ENCODE measurements at regions not wholly inside any gene's neighbourhood (a gene's known extent, or its start where the extent isn't known, plus 50 kb on each side); places are given as distances from the start of the nearest gene placed in this dataset.

DNA sequence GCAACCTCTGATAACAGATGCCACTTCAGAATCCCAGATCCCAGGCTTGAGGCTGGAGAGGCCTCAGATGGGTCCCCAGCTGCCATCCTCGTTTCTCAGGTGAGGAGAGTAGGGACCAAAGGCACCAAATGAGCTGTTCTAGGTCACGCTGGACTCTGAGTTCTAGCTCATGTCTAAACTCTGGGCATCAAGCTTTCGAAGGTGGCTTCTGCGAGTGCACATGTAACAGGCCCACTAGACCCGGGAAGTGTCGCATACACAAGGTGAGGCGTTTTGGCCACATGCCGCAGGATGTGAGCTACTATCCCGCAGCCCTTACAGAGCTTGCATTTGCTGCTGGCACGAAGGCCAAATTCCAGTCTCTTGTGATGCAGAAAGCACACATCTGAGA lies 355.1 kb upstream of the SHH start:
- H3K79me1 ChIP-seq (ENCODE audit: low read depth, low read length), result no peaks in the 10 kb centered on the region
- no peak overlapping the region for H2BK12ac ChIP-seq (ENCODE audit: low read length)
- no peak overlapping the region for H3K18ac ChIP-seq (ENCODE audit: low read length)
- no peak overlapping the region for H3K4ac ChIP-seq (ENCODE audit: low read length)
- H3K14ac ChIP-seq (ENCODE audit: low read length), result no peak overlapping the region
- H2BK15ac ChIP-seq (ENCODE audit: low read length), result no peak overlapping the region
- no peak overlapping the region for H2BK120ac ChIP-seq (ENCODE audit: low read depth, low read length)
- H3K36me3 ChIP-seq (replicated peaks in 1 of 2; ENCODE audit: control insufficient read depth in 2 of 2, insufficient read depth in 2 of 2, low read length in 2 of 2), result no peaks in the 10 kb centered on the region
- H4K91ac ChIP-seq (ENCODE audit: low read depth, low read length, poor library complexity), result no peak overlapping the region
- H4K8ac ChIP-seq (ENCODE audit: low read depth, low read length), result no peak overlapping the region
- H3K27ac ChIP-seq (replicated peaks; ENCODE audit: low read length), result no peak overlapping the region
- H2AFZ ChIP-seq (ENCODE audit: low read length), result no peak overlapping the region
- no peak overlapping the region for H2BK5ac ChIP-seq (ENCODE audit: low read length)
- DNase-seq (ENCODE audit: low spot score), result no peak
- no peak overlapping the region for H3K9ac ChIP-seq (ENCODE audit: low read depth, low read length, poor library complexity)
- WGBS, 2 donors (ENCODE audit: extremely low coverage in 2 of 2, insufficient read length in 2 of 2, insufficient replicate concordance in 1 of 2), result no CpG with 5 or more reads among the region's 10 CpGs
- H3K4me3 ChIP-seq (ENCODE audit: low read length in 2 of 2), result no peak overlapping the region
- H3K4me2 ChIP-seq (ENCODE audit: insufficient read depth, low read length, poor library complexity, severe bottlenecking), result no peak overlapping the region
- H3K4me1 ChIP-seq (ENCODE audit: control insufficient read depth in 2 of 2, insufficient read depth in 1 of 2, low read depth in 1 of 2, low read length in 2 of 2), result peaks cover 0 to 2% of the 10 kb centered on the region in 2 donors
- no peaks in the 10 kb centered on the region for H3K27me3 ChIP-seq (ENCODE audit: control insufficient read depth in 3 of 3, insufficient read depth in 3 of 3, low read depth in 1 of 3, low read length in 3 of 3)
- H2AK5ac ChIP-seq (ENCODE audit: low read depth, low read length), result no peak overlapping the region
- H3K23ac ChIP-seq (ENCODE audit: low read depth, low read length, poor library complexity), result no peak overlapping the region
- H3K9me3 ChIP-seq (replicated peaks in 1 of 2; ENCODE audit: control insufficient read depth in 2 of 2, insufficient read depth in 1 of 2, low read depth in 1 of 2, low read length in 2 of 2), result no peaks in the 10 kb centered on the region

DNA sequence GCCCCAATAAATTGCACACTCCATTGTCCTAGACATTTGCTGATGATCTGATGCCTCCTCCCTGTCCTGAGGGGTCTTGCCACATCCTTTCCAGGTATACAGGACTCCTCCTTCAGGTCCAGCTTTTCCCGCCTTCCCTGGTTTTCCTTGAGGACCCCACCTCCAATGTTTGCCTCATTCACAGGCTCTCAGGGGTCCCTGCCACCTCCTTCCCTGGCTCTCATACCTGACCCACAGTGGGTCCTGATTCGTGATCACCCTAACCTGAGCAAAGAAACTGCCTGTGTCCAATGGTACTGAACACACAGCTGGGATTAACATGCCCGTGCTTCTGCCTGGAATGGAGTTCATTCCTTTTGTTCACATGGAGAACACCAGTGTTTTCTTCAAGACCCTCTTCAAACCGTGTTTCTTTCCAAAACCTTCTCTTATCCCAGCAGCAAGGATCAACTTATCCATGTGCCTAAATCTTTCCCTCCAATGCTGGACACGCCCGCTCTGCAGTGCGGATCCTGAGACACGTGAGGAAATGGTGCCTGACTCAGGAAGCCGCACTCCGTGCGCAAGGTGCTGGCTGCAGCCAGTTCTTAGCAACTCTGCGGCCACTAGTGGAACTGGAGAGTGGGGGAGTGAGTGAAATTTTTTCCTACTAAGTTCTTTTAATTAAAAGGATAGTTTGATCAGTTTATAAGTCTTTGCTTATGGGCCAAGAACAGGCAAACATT lies 354.6 kb upstream of the SHH start:
- Histone ChIP-seq H3K9me3 (replicated peaks in 1 of 2; ENCODE audit: control insufficient read depth in 2 of 2, insufficient read depth in 1 of 2, low read depth in 1 of 2, low read length in 2 of 2) (no peaks in the 10 kb centered on the region), H2AK5ac (ENCODE audit: low read depth, low read length) (no peak overlapping the region), H3K27me3 (ENCODE audit: control insufficient read depth in 3 of 3, insufficient read depth in 3 of 3, low read depth in 1 of 3, low read length in 3 of 3) (no peaks in the 10 kb centered on the region), H2BK5ac (ENCODE audit: low read length) (no peak overlapping the region), H3K79me1 (ENCODE audit: low read depth, low read length) (no peaks in the 10 kb centered on the region), H3K36me3 (replicated peaks in 1 of 2; ENCODE audit: control insufficient read depth in 2 of 2, insufficient read depth in 2 of 2, low read length in 2 of 2) (no peaks in the 10 kb centered on the region), H3K4me3 (ENCODE audit: low read length in 2 of 2) (no peak overlapping the region), H4K91ac (ENCODE audit: low read depth, low read length, poor library complexity) (no peak overlapping the region), H2BK15ac (ENCODE audit: low read length) (no peak overlapping the region), H3K9ac (ENCODE audit: low read depth, low read length, poor library complexity) (no peak overlapping the region), H3K14ac (ENCODE audit: low read length) (no peak overlapping the region), H3K4ac (ENCODE audit: low read length) (no peak overlapping the region), H2BK120ac (ENCODE audit: low read depth, low read length) (no peak overlapping the region), H2AFZ (ENCODE audit: low read length) (no peak overlapping the region), H4K8ac (ENCODE audit: low read depth, low read length) (no peak overlapping the region), H3K4me2 (ENCODE audit: insufficient read depth, low read length, poor library complexity, severe bottlenecking) (no peak overlapping the region), H3K23ac (ENCODE audit: low read depth, low read length, poor library complexity) (no peak overlapping the region), H3K27ac (replicated peaks; ENCODE audit: low read length) (no peak overlapping the region), H3K18ac (ENCODE audit: low read length) (no peak overlapping the region), H3K4me1 (ENCODE audit: control insufficient read depth in 2 of 2, insufficient read depth in 1 of 2, low read depth in 1 of 2, low read length in 2 of 2) (peaks cover 0 to 2% of the 10 kb centered on the region in 2 donors), H2BK12ac (ENCODE audit: low read length) (no peak overlapping the region)
- no peak for DNase-seq (ENCODE audit: low spot score)
- no CpG with 5 or more reads among the region's 12 CpGs for WGBS, 2 donors (ENCODE audit: extremely low coverage in 2 of 2, insufficient read length in 2 of 2, insufficient replicate concordance in 1 of 2)

DNA sequence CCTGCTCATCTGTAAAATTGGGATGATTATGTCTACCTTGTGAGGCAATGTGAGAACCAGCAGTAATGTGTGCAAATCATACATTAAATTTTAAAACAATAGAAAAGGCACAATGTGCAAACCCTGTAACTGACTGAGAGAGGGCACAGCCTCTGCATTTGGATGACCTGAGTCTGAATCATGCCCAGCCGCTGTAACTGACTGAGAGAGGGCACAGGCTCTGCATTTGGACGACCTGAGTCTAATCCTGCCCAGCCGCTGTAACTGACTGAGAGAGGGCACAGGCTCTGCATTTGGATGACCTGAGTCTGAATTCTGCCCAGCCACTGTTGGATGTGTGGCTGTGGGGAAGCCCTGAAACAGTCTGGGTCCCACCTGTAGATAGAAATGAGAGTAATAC lies 351.5 kb upstream of the SHH start:
- no peak overlapping the region for H3K4me3 ChIP-seq (ENCODE audit: low read length in 2 of 2)
- H2AK5ac ChIP-seq (ENCODE audit: low read depth, low read length), result no peak overlapping the region
- DNase-seq (ENCODE audit: low spot score), result no peak
- no peak overlapping the region for H2AFZ ChIP-seq (ENCODE audit: low read length)
- H4K91ac ChIP-seq (ENCODE audit: low read depth, low read length, poor library complexity), result no peak overlapping the region
- no peaks in the 10 kb centered on the region for H3K9me3 ChIP-seq (replicated peaks in 1 of 2; ENCODE audit: control insufficient read depth in 2 of 2, insufficient read depth in 1 of 2, low read depth in 1 of 2, low read length in 2 of 2)
- H2BK15ac ChIP-seq (ENCODE audit: low read length), result no peak overlapping the region
- no CpG with 5 or more reads among the region's 3 CpGs for whole genome bisulfite sequencing, 2 donors (ENCODE audit: extremely low coverage in 2 of 2, insufficient read length in 2 of 2, insufficient replicate concordance in 1 of 2)
- H3K23ac ChIP-seq (ENCODE audit: low read depth, low read length, poor library complexity), result peak overlapping the region; percentile 18
- no peak overlapping the region for H2BK5ac ChIP-seq (ENCODE audit: low read length)
- no peak overlapping the region for H3K4ac ChIP-seq (ENCODE audit: low read length)
- H2BK120ac ChIP-seq (ENCODE audit: low read depth, low read length), result no peak overlapping the region
- no peak overlapping the region for H3K14ac ChIP-seq (ENCODE audit: low read length)
- no peaks in the 10 kb centered on the region for H3K79me1 ChIP-seq (ENCODE audit: low read depth, low read length)
- no peaks in the 10 kb centered on the region for H3K27me3 ChIP-seq (ENCODE audit: control insufficient read depth in 3 of 3, insufficient read depth in 3 of 3, low read depth in 1 of 3, low read length in 3 of 3)
- H2BK12ac ChIP-seq (ENCODE audit: low read length), result no peak overlapping the region
- H3K36me3 ChIP-seq (replicated peaks in 1 of 2; ENCODE audit: control insufficient read depth in 2 of 2, insufficient read depth in 2 of 2, low read length in 2 of 2), result no peaks in the 10 kb centered on the region
- H4K8ac ChIP-seq (ENCODE audit: low read depth, low read length), result no peak overlapping the region
- H3K4me1 ChIP-seq (ENCODE audit: control insufficient read depth in 2 of 2, insufficient read depth in 1 of 2, low read depth in 1 of 2, low read length in 2 of 2), result no peaks in the 10 kb centered on the region
- no peak overlapping the region for H3K9ac ChIP-seq (ENCODE audit: low read depth, low read length, poor library complexity)
- no peak overlapping the region for H3K4me2 ChIP-seq (ENCODE audit: insufficient read depth, low read length, poor library complexity, severe bottlenecking)
- no peak overlapping the region for H3K18ac ChIP-seq (ENCODE audit: low read length)
- no peak overlapping the region for H3K27ac ChIP-seq (replicated peaks; ENCODE audit: low read length)

DNA sequence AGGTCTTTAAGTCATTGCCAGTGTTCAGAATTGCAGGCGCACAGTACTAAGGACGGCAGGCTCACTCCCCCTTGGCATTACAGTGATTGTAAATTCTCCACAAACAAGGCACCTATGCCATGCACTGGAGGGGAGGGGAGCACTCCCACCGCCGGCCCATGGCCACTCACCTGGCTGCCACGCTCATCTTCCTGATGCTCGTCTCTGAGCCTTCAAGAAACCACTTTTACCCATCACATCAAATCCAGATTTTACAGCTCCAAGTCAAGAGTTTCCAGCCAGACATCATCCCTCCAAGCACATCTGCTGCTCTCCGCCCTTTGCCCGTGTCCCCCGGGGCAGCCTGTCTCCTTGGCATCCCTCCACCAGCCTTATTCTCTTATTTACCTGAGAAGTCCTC lies 350.2 kb upstream of the SHH start:
- no peak overlapping the region for H3K14ac ChIP-seq (ENCODE audit: low read length)
- no peak overlapping the region for H2BK5ac ChIP-seq (ENCODE audit: low read length)
- H2AK5ac ChIP-seq (ENCODE audit: low read depth, low read length), result peak overlapping the region; percentile 7
- no peak overlapping the region for H3K4me3 ChIP-seq (ENCODE audit: low read length in 2 of 2)
- H2BK120ac ChIP-seq (ENCODE audit: low read depth, low read length), result no peak overlapping the region
- H3K18ac ChIP-seq (ENCODE audit: low read length), result no peak overlapping the region
- H3K4me1 ChIP-seq (ENCODE audit: control insufficient read depth in 2 of 2, insufficient read depth in 1 of 2, low read depth in 1 of 2, low read length in 2 of 2), result no peaks in the 10 kb centered on the region
- peak overlapping the region; percentile 23 for H3K23ac ChIP-seq (ENCODE audit: low read depth, low read length, poor library complexity)
- no peak overlapping the region for H4K91ac ChIP-seq (ENCODE audit: low read depth, low read length, poor library complexity)
- WGBS, 2 donors (ENCODE audit: extremely low coverage in 2 of 2, insufficient read length in 2 of 2, insufficient replicate concordance in 1 of 2), result no CpG with 5 or more reads among the region's 9 CpGs
- no peak for DNase-seq (ENCODE audit: low spot score)
- no peaks in the 10 kb centered on the region for H3K9me3 ChIP-seq (replicated peaks in 1 of 2; ENCODE audit: control insufficient read depth in 2 of 2, insufficient read depth in 1 of 2, low read depth in 1 of 2, low read length in 2 of 2)
- no peak overlapping the region for H4K8ac ChIP-seq (ENCODE audit: low read depth, low read length)
- H2BK15ac ChIP-seq (ENCODE audit: low read length), result no peak overlapping the region
- H2BK12ac ChIP-seq (ENCODE audit: low read length), result no peak overlapping the region
- peak overlapping the region; percentile 15 for H3K9ac ChIP-seq (ENCODE audit: low read depth, low read length, poor library complexity)
- no peaks in the 10 kb centered on the region for H3K79me1 ChIP-seq (ENCODE audit: low read depth, low read length)
- no peak overlapping the region for H3K4me2 ChIP-seq (ENCODE audit: insufficient read depth, low read length, poor library complexity, severe bottlenecking)
- H2AFZ ChIP-seq (ENCODE audit: low read length), result no peak overlapping the region
- no peaks in the 10 kb centered on the region for H3K27me3 ChIP-seq (ENCODE audit: control insufficient read depth in 3 of 3, insufficient read depth in 3 of 3, low read depth in 1 of 3, low read length in 3 of 3)
- no peak overlapping the region for H3K27ac ChIP-seq (replicated peaks; ENCODE audit: low read length)
- no peak overlapping the region for H3K4ac ChIP-seq (ENCODE audit: low read length)
- no peaks in the 10 kb centered on the region for H3K36me3 ChIP-seq (replicated peaks in 1 of 2; ENCODE audit: control insufficient read depth in 2 of 2, insufficient read depth in 2 of 2, low read length in 2 of 2)
